HL-60 (cell line): ENCODE measurements at regions not wholly inside any gene's neighbourhood (a gene's known extent, or its start where the extent isn't known, plus 50 kb on each side); places are given as distances from the start of the nearest gene placed in this dataset.

Source experiments
- DNase-seq, 2 experiments: peaks; one replicate each; pipeline ENCODE4 v3.0.0-alpha.2; 2010 to 2020; ENCODE audit warnings: low read depth in 1 of 2, low spot score in 1 of 2
- H3K27ac ChIP-seq: fragments of 250-450 bp; sonication (Bioruptor Pico); replicated peaks from 2 replicates; pipeline ENCODE4 v1.5.1; 2020; ENCODE audit warnings: mild to moderate bottlenecking, moderate library complexity
- H3K27me3 ChIP-seq: fragments of 250-450 bp; sonication (Bioruptor Pico); 2 replicates; pipeline ENCODE4 v1.5.1; 2021; ENCODE audit warnings: mild to moderate bottlenecking, moderate library complexity; ENCODE audit not compliant: insufficient read depth, poor library complexity, severe bottlenecking
- H3K4me3 ChIP-seq: replicated peaks from 2 replicates; pipeline ENCODE4 v1.5.1; 2011; ENCODE audit warnings: mild to moderate bottlenecking, control low read depth, low read length; ENCODE audit not compliant: insufficient read depth
- CTCF ChIP-seq: IDR thresholded peaks from one replicate; pipeline ENCODE4 v1.5.1; 2011; ENCODE audit warnings: low read length, control low read depth, inconsistent platforms; ENCODE audit not compliant: insufficient read depth
- GABPA ChIP-seq: IDR thresholded peaks from 2 replicates; pipeline ENCODE4 v1.6.1; 2012; ENCODE audit warnings: low read depth
- POLR2AphosphoS5 ChIP-seq: IDR thresholded peaks from 2 replicates; pipeline ENCODE4 v1.6.1; 2012; ENCODE audit warnings: low read depth
- REST ChIP-seq: IDR thresholded peaks from 2 replicates; pipeline ENCODE4 v1.6.1; 2012; ENCODE audit warnings: low read depth; ENCODE audit not compliant: insufficient replicate concordance
- SPI1 ChIP-seq: IDR thresholded peaks from 2 replicates; pipeline ENCODE4 v1.6.1; 2012; ENCODE audit warnings: low read depth, mild to moderate bottlenecking, borderline replicate concordance

- H3K27ac ChIP-seq, result no peak overlapping the region
- DNase-seq, result no peak
- H3K4me3 ChIP-seq, result no peak overlapping the region
- H3K27me3 ChIP-seq, result no peaks in the 10 kb centered on the region
- TF ChIP-seq REST, result no peak
- no peak for TF ChIP-seq SPI1
- no peak for TF ChIP-seq GABPA
- no peak for TF ChIP-seq CTCF
Measured at GRCh38 chr9:1208157-1208556, 158.0 kb downstream of the DMRT2 start.

GRCh38 chr9:1210954-1211353, 160.8 kb downstream of the DMRT2 start:
- TF ChIP-seq CTCF (no peak), GABPA (no peak), SPI1 (no peak), REST (no peak), POLR2AphosphoS5 (no peak)
- H3K4me3 ChIP-seq, result no peak overlapping the region
- H3K27me3 ChIP-seq, result no peaks in the 10 kb centered on the region
- DNase-seq, result no peak
- no peak overlapping the region for H3K27ac ChIP-seq

- no peak overlapping the region for H3K27ac ChIP-seq
- H3K27me3 ChIP-seq, result no peaks in the 10 kb centered on the region
- no peak for DNase-seq
- no peak overlapping the region for H3K4me3 ChIP-seq
- TF ChIP-seq CTCF, result no peak
- TF ChIP-seq POLR2AphosphoS5, result no peak
- TF ChIP-seq GABPA, result no peak
- TF ChIP-seq SPI1, result no peak
- no peak for TF ChIP-seq REST
Measured at GRCh38 chr9:1216532-1216931, 166.4 kb downstream of the DMRT2 start.
